AG09309 (cell line): ENCODE measurements at regions not wholly inside any gene's neighbourhood (a gene's known extent, or its start where the extent isn't known, plus 50 kb on each side); places are given as distances from the start of the nearest gene placed in this dataset.

ENCODE experiments used
- DNase-seq: peaks from one replicate; pipeline ENCODE4 v3.0.0-alpha.2; 2010; ENCODE audit warnings: low read depth
- H3K4me3 ChIP-seq: 2 replicates; pipeline ENCODE4 v1.5.1; 2011; ENCODE audit warnings: mild to moderate bottlenecking, low read depth, low read length, moderate library complexity; ENCODE audit not compliant: control insufficient read depth
- TF ChIP-seq, protein P1 (sequence below): IDR thresholded peaks from 2 replicates; pipeline ENCODE4 v1.5.1; 2011; ENCODE audit warnings: mild to moderate bottlenecking, low read depth, low read length, inconsistent platforms; ENCODE audit not compliant: insufficient read depth, control insufficient read depth; ENCODE audit errors: missing control alignments

DNA sequence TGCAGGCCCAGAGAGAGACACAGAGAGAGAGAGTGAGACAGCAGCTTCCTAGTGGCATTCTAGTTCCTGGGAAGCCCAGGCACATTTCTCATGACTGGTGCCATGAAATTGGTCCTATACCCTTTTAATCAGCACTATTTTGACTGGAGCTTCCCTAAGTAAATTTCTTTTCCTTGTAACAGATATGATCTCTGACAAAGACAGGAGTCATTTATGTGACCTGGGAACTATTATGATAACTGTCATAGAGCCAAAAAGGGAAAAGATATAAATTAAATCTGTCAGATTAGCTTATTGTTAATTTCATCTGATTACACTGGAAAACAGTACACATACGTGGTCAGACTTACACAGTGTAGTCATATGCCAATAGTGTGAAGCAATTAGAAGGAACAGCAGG, 161.3 kb upstream of the HNRNPA3 start:
- TF ChIP-seq, protein P1, sequence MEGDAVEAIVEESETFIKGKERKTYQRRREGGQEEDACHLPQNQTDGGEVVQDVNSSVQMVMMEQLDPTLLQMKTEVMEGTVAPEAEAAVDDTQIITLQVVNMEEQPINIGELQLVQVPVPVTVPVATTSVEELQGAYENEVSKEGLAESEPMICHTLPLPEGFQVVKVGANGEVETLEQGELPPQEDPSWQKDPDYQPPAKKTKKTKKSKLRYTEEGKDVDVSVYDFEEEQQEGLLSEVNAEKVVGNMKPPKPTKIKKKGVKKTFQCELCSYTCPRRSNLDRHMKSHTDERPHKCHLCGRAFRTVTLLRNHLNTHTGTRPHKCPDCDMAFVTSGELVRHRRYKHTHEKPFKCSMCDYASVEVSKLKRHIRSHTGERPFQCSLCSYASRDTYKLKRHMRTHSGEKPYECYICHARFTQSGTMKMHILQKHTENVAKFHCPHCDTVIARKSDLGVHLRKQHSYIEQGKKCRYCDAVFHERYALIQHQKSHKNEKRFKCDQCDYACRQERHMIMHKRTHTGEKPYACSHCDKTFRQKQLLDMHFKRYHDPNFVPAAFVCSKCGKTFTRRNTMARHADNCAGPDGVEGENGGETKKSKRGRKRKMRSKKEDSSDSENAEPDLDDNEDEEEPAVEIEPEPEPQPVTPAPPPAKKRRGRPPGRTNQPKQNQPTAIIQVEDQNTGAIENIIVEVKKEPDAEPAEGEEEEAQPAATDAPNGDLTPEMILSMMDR: no peak
- H3K4me3 ChIP-seq: no peak overlapping the region
- no peak for DNase-seq

DNA sequence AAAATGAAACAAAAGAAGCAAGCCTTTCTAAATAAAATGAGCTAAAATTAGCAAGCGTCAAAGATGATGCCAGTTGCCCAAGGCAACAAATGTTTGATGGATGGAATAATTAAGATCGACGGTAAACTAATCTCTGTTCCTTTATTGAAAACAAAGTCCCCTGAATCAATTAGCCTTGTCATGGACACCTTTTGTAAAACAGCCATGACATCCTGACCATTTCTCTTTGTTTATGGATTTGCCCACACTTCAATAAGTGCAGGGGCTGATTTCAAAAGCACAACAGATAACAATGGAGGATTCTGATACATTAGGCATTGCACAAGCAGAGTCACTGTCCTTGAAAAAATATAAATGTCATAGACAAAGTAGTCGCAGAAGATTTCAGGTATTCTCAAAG, 160.1 kb upstream of the HNRNPA3 start:
- TF ChIP-seq, protein P1: no peak
- H3K4me3 ChIP-seq: no peak overlapping the region
- no peak for DNase-seq

DNA sequence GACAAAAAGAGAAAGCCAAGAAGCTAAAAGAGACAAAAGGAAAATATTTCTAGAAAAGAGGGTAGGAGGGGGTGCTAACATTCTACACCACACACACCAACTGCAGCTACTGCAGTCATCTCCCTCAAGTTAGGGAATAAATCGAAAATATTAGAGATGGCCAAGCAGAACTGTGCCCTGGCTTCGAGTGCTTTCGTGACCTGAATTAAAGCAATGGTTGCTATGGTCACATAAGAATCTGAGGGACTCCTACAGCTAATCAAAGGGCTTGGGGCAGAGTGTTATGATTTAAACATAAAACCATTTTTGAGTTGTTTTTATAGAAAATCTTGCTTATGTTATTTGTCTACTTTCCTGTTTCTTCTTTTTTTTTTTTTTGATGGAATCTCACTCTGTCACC, 159.6 kb upstream of the HNRNPA3 start:
- no peak overlapping the region for H3K4me3 ChIP-seq
- DNase-seq: no peak
- TF ChIP-seq, protein P1: no peak

DNA sequence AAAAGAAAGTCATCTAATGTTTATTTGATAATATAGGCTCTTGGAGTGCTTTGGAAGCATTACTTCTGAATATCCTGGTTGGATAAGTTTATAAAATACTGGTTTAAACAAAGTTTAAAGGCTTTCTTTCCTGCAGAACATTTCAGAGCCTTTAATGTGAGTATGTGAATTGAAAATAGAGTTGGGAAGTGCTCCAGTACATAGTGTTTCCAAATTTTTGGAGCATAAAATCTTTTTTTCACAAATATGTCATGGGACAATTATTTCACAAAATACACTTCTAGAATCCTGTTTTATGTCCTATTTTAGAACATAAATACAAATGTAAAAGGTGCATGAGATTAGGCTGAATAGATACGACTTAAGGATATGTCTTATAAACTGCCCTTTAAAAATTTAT, 158.9 kb upstream of the HNRNPA3 start:
- no peak overlapping the region for H3K4me3 ChIP-seq
- DNase-seq: no peak
- TF ChIP-seq, protein P1: no peak

DNA sequence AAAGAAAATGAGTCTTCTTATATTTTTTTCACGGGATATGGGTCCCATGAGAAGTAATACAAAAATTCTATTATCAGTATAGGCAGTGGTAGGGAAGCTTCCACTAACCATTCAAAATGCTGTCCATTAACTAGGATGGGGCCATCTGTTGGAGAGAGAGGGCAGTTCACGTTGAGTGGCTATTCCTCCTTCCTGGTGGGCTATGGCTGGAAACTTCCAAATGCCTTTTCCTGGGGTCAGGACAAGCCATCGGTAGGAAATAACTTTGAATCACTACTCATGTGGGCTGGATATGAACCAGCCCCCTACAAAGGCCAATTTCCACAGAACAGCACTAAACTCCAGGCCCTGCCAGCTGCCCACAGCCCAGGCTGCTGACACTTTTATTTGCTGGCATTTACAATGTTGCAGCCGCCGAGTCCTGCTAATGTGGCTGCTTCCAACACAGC, 156.1 kb upstream of the HNRNPA3 start:
- no peak overlapping the region for H3K4me3 ChIP-seq
- no peak for DNase-seq
- TF ChIP-seq, protein P1: no peak

DNA sequence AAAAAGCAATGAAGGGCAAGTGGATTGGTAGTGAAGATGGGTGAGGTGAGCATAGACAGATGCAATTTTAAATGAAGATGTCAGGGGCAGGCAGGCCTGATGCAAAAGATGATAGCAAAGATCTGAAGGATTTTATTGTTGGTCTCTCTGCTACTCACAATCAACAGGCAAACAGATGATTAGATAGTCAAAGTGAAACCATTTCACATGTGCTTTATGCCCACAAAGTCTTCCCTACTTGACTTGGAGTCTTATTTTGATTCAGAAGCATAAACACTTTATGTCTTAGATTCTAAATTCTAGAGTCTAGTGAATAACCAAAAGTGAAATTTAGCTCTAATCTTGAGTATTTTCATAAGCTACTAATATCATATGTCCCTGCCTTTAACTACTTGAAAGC, 153.8 kb upstream of the HNRNPA3 start:
- no peak overlapping the region for H3K4me3 ChIP-seq
- TF ChIP-seq, protein P1: no peak
- no peak for DNase-seq

DNA sequence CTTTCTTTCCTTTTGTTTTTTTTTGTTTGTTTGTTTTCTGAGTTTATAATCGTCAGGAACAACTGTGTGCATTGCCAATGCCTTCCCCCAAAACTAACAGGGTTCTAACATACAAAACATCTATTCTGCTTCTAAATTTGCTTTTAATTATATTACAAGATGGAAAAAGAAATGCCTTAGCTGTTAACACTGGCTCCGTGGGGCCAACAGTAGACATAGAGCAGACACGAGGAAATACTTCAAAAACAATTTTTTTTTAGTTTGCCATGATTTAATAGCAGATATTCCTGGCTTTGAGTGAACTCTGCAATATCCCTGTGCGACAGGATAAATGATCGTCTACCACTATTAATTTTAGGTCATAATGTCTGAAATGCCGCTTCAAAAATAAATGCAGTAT, 153.3 kb upstream of the HNRNPA3 start:
- TF ChIP-seq, protein P1: no peak
- no peak for DNase-seq
- H3K4me3 ChIP-seq: no peak overlapping the region
